GM12878 (cell line): ENCODE measurements at regions not wholly inside any gene's neighbourhood (a gene's known extent, or its start where the extent isn't known, plus 50 kb on each side); places are given as distances from the start of the nearest gene placed in this dataset.

Experiments
- EZH2 ChIP-seq: IDR thresholded peaks from 2 replicates; pipeline ENCODE4 v1.6.1; 2012; ENCODE audit warnings: low read depth, mild to moderate bottlenecking, control low read depth, inconsistent platforms, low read length, borderline replicate concordance; ENCODE audit not compliant: control insufficient read depth
- MEF2A ChIP-seq: IDR thresholded peaks from 2 replicates; pipeline ENCODE4 v1.6.1; 2011; ENCODE audit warnings: low read depth, mild to moderate bottlenecking, low read length, moderate library complexity; ENCODE audit not compliant: insufficient read depth
- MYC ChIP-seq: IDR thresholded peaks from 2 replicates; pipeline ENCODE4 v1.6.1; 2011; ENCODE audit warnings: mild to moderate bottlenecking, low read length, moderate library complexity, inconsistent platforms; ENCODE audit not compliant: insufficient read depth, insufficient replicate concordance, insufficient read length, severe bottlenecking
- POLR2A ChIP-seq: IDR thresholded peaks from 2 replicates; pipeline ENCODE4 v1.6.1; 2011; ENCODE audit warnings: low read depth, mild to moderate bottlenecking, low read length

DNA sequence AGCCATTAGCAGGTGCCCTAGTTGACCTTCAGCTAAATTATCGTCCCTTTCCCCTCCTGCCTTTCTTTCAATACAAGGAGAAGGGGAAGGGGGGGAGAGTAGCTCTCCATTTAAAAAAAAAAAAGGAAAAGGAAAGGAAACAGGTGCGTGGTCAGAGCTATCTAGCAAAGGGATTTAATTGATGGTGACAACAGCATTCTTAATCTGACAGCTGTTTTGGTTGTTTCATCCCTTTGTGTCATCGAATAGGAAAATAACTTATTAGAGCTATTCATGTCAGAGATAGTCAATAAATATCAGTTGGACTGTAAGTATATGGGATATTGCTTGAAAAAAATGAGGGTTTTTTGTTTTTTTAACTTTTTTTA is 195.2 kb upstream of the SASH1 start:
- no peak for TF ChIP-seq MYC
- no peak for TF ChIP-seq EZH2
- TF ChIP-seq MEF2A: no peak
- no peak for TF ChIP-seq POLR2A
